ENCODE measurements at regions not wholly inside any gene's neighbourhood (a gene's known extent, or its start where the extent isn't known, plus 50 kb on each side); places are given as distances from the start of the nearest gene placed in this dataset.

GRCh38 chr1:67609577-67610341 lies 75.2 kb upstream of the GADD45A start:
- Histone ChIP-seq H4K20me1 (ENCODE audit: insufficient read depth) (no peaks in the 10 kb centered on the region), H3K9me2 (ENCODE audit: insufficient read depth, low read length) (no peaks in the 10 kb centered on the region), H3K9me3 (ENCODE audit: low read length) (no peaks in the 10 kb centered on the region), H3K4me2 (ENCODE audit: low read length) (no peak overlapping the region), H3K79me2 (replicated peaks; ENCODE audit: insufficient read depth, low read length) (no peaks in the 10 kb centered on the region), H3K27me3 (ENCODE audit: insufficient read depth, low read depth, low read length) (no peaks in the 10 kb centered on the region), H2AFZ (ENCODE audit: low read depth, low read length) (no peak overlapping the region), H3K9ac (ENCODE audit: low read length) (no peak overlapping the region), H3F3A (ENCODE audit: insufficient read depth, low read length, poor library complexity, severe bottlenecking) (no peaks in the 10 kb centered on the region), H3K27ac (ENCODE audit: low read length) (no peak overlapping the region), H3K4me3 (ENCODE audit: low read length) (no peak overlapping the region), H3K36me3 (ENCODE audit: insufficient read depth, low read length) (no peaks in the 10 kb centered on the region)
- no peak for TF ChIP-seq POLR2AphosphoS5 (IDR thresholded peaks at IDR 0.05)
- no peak for TF ChIP-seq CTCF (IDR thresholded peaks at IDR 0.05; ENCODE audit: poor library complexity, severe bottlenecking)
- TF ChIP-seq EZH2 (IDR thresholded peaks at IDR 0.05; ENCODE audit: borderline replicate concordance, insufficient read depth, low read length, poor library complexity, severe bottlenecking): no peak
- TF ChIP-seq RAD21 (conservative IDR thresholded peaks at IDR 0.05): no peak
- TF ChIP-seq EP300 (conservative IDR thresholded peaks at IDR 0.05; ENCODE audit: poor library complexity, severe bottlenecking): no peak

GRCh38 chr1:67610450-67610849 lies 74.6 kb upstream of the GADD45A start:
- H3K9me2 ChIP-seq (ENCODE audit: insufficient read depth, low read length): no peaks in the 10 kb centered on the region
- no peak overlapping the region for H3K9ac ChIP-seq (ENCODE audit: low read length)
- H3K4me2 ChIP-seq (ENCODE audit: low read length): no peak overlapping the region
- H3K4me3 ChIP-seq (ENCODE audit: low read length): no peak overlapping the region
- TF ChIP-seq EP300 (conservative IDR thresholded peaks at IDR 0.05; ENCODE audit: poor library complexity, severe bottlenecking) (no peak), SMC3 (conservative IDR thresholded peaks at IDR 0.05; ENCODE audit: poor library complexity) (no peak), MXI1 (conservative IDR thresholded peaks at IDR 0.05; ENCODE audit: poor library complexity, severe bottlenecking) (no peak), CTCF (IDR thresholded peaks at IDR 0.05; ENCODE audit: poor library complexity, severe bottlenecking) (no peak), TAF1 (IDR thresholded peaks at IDR 0.05; ENCODE audit: low read depth) (no peak), RAD21 (conservative IDR thresholded peaks at IDR 0.05) (no peak), EZH2 (IDR thresholded peaks at IDR 0.05; ENCODE audit: borderline replicate concordance, insufficient read depth, low read length, poor library complexity, severe bottlenecking) (no peak), POLR2AphosphoS5 (IDR thresholded peaks at IDR 0.05) (no peak)
- TF ChIP-seq, protein P1, sequence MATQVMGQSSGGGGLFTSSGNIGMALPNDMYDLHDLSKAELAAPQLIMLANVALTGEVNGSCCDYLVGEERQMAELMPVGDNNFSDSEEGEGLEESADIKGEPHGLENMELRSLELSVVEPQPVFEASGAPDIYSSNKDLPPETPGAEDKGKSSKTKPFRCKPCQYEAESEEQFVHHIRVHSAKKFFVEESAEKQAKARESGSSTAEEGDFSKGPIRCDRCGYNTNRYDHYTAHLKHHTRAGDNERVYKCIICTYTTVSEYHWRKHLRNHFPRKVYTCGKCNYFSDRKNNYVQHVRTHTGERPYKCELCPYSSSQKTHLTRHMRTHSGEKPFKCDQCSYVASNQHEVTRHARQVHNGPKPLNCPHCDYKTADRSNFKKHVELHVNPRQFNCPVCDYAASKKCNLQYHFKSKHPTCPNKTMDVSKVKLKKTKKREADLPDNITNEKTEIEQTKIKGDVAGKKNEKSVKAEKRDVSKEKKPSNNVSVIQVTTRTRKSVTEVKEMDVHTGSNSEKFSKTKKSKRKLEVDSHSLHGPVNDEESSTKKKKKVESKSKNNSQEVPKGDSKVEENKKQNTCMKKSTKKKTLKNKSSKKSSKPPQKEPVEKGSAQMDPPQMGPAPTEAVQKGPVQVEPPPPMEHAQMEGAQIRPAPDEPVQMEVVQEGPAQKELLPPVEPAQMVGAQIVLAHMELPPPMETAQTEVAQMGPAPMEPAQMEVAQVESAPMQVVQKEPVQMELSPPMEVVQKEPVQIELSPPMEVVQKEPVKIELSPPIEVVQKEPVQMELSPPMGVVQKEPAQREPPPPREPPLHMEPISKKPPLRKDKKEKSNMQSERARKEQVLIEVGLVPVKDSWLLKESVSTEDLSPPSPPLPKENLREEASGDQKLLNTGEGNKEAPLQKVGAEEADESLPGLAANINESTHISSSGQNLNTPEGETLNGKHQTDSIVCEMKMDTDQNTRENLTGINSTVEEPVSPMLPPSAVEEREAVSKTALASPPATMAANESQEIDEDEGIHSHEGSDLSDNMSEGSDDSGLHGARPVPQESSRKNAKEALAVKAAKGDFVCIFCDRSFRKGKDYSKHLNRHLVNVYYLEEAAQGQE (IDR thresholded peaks at IDR 0.05; ENCODE audit: borderline replicate concordance): no peak
- H3K27ac ChIP-seq (ENCODE audit: low read length): no peak overlapping the region
- no peaks in the 10 kb centered on the region for H3K9me3 ChIP-seq (ENCODE audit: low read length)
- H2AFZ ChIP-seq (ENCODE audit: low read depth, low read length): no peak overlapping the region
- no peaks in the 10 kb centered on the region for H3F3A ChIP-seq (ENCODE audit: insufficient read depth, low read length, poor library complexity, severe bottlenecking)
- H3K36me3 ChIP-seq (ENCODE audit: insufficient read depth, low read length): no peaks in the 10 kb centered on the region
- no peaks in the 10 kb centered on the region for H3K79me2 ChIP-seq (replicated peaks; ENCODE audit: insufficient read depth, low read length)
- H3K27me3 ChIP-seq (ENCODE audit: insufficient read depth, low read depth, low read length): no peaks in the 10 kb centered on the region
- H4K20me1 ChIP-seq (ENCODE audit: insufficient read depth): no peaks in the 10 kb centered on the region

Data from neural cell (in vitro differentiated cells).